HG03159 (cell line): ENCODE measurements at regions not wholly inside any gene's neighbourhood (a gene's known extent, or its start where the extent isn't known, plus 50 kb on each side); places are given as distances from the start of the nearest gene placed in this dataset.
"Not testable (repeated sequence)": the region's sequence is repeated elsewhere in the genome, so short reads cannot be mapped to it uniquely, and the experiment has no call there.

ENCODE experiments used
- ATAC-seq: cut with Tn5 transposase; IDR thresholded peaks from one replicate; pipeline ENCODE4 v1.9.1; 2021; ENCODE audit warnings: mild to moderate bottlenecking, moderate library complexity; ENCODE audit not compliant: unreplicated experiment

- no peak for ATAC-seq
These were observed 248.9 kb downstream of the OSR1 start for GRCh38 chr2:19109518-19109917.

GRCh38 chr2:19106376-19106775 lies 252.0 kb downstream of the OSR1 start:
- ATAC-seq = no peak

GRCh38 chr2:19104503-19104902 lies 253.9 kb downstream of the OSR1 start:
- ATAC-seq = no peak

DNA sequence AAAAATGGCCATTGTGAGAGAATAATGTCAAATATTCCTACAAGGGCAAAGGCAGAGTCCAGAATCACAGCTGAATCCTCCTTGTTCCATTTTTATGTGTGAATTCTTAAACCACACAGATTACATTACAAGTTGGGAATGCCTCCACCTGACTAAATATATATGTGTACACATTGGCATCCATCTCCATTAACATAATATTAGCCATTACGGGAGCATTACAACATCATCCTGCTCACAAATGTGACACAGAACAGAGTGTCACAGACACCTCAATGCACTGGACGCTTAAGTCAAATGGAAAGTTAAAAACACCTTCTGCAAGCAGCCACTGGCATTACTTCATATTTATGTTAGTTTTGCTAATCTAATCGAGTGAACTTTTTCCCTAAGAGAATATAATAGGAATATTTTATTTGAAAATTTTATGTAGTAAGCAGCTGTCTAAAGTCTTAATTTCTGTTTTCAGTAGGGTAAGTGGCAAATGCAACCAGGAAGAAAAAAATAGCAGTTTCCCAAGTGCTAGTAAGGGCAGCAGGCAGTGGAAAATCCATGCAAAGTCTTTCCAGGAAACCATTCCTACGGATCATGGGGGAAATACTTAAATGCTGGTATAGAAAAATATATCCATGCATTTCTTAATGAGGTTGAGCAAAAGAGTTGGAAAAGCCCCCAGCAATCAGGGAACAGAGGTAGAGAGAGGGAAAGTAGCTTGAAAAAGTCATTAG lies 255.6 kb downstream of the OSR1 start:
- no peak for ATAC-seq

DNA sequence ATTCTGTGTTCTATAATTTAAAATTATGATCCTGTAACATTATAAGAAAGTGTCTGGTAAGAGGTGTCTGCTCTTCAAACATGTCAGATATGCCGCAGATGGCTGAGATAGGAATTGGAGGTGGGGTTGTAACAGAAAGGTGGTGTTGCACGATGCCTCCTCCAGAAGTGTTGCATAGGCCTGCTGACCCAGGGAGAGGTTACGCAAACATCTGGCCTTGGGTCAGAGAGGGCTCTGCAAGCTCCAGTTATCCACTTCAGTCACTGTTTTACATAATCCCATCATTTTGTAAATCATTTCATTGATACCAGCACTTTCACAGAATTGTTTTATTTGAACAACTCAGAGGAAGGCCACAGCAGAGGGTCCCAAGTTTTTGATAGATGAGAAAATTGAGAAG lies 256.5 kb downstream of the OSR1 start:
- ATAC-seq = no peak

- no peak for ATAC-seq
These were observed 257.9 kb downstream of the OSR1 start for GRCh38 chr2:19100570-19100969.

DNA sequence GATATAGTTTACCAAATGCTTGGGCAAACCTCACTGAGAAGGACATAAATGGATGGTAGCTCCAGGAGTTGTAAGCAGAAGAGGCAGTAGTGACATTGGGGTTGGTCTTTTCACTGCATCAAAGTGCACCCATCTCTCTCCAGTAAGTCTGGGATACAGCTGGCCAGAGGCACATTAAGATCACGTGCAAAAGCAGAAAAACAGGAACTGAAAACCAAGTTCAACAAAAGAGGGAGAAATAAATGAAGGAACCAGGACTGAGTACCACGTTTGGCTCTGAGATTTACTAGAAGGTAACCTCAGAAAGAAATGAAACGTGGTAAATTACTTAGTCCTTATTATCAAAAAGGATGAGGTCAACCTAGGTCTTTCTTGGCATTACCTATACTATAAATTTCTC lies 259.2 kb downstream of the OSR1 start:
- no peak for ATAC-seq

DNA sequence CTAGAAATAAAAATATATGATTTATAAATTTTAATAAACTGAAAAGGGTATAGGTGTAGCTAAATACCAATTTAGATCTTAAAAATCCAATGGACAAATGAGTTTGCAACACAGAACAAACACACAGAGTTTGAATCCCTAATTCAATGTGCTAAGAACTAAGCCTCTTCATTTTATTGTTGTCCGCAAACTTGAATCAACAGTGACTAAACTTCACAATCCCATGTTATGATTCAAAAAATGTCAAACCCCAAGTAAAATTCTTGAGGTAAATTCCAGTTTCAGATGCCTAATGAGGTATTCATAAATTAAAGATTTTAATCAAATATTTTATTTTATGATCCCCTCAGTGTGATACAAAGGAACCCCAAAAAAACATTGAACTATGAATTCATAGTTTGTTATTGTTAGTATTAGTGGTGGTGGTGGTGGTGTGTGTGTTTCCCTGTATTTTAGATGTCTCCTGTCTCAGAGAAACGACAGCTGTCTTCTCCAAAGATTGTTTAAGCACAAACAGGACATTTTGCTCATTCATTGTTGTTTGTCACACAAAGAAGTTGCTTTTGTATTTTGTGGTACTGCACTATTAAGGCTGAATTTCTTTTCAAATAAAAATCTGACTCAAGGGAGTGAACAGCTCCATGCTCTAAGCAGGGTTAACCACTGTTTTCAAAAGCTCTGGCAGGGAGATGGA lies 259.8 kb downstream of the OSR1 start:
- no peak for ATAC-seq

DNA sequence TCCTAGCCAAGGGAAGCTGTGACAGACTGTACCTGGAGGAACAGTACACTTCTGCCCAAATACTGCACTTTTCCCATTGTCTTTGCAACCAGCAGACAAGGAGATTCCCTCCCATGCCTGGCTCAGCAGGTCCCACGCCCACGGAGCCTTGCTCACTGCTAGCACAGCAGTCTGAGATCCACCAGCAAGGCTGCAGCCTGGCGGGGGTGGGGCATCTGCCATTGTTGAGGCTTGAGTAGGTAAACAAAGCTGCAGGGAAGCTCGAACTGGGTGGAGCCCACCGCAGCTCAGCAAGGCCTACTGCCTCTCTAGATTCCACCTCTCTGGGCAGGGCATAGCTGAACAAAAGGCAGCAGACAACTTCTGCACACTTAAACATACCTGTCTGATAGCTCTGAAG lies 268.9 kb downstream of the OSR1 start:
- not testable (repeated sequence) for ATAC-seq

DNA sequence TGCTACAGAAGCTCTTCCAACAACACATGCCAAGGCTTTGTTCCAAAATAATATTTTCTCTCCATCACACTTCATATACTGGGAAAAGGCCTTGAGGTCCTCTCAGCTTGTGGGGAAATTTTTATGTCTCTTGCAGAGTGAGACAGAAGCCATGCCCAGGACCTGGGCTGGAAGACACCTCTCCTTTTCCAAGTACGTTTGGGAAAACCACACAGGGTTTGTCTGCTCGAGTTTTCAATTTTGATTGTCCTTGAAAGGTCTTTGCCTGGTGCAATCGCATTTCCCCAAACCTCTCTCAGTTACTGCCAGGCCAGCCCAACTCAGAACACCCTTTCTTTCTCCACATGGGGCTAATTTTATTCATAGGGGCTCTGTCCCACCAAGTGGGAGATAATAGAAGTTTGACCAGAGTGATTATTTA lies 272.2 kb downstream of the OSR1 start:
- ATAC-seq = no peak

GRCh38 chr2:19078709-19079108 lies 279.7 kb downstream of the OSR1 start:
- ATAC-seq = no peak

- ATAC-seq = no peak
These were observed 284.9 kb downstream of the OSR1 start for GRCh38 chr2:19073522-19073921.

DNA sequence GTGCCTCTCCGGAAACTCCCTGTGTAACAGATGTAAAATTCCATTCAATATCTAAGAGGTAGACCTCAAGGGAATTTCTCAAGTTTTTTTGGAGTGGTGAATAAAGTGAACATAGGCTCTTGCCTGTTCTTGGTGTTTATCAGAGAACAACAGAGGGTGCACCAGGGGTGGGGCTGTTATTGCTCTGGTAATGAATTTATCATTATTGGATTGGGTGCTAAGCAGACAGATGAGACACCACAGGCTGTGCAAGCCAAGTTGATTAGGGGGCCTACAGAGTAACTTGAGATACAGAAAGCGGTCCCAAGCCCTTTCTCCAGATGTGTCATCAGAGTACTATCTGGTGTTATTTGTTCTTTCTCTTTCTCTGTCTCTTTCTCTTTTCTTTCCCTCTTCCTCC lies 286.3 kb downstream of the OSR1 start:
- ATAC-seq = no peak

DNA sequence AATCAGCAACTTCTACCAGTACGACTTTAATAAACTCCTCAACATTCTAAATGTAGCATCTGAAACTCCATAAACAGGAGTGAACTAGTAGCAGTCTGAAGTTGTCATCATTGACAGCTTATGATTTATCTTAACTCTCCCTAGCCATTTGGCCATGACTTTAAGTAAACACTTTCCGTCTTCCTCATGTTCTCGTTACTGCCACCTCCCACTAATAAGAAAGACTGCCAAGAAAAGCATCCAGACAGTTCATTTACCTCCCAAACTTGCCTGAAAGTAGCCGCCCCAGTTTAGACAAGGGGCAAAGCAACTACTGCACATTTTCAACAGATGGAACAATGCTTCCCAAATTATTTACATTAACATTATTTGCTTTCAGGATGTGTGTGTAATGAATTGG lies 287.5 kb downstream of the OSR1 start:
- no peak for ATAC-seq

GRCh38 chr2:19068206-19068605 lies 290.2 kb downstream of the OSR1 start:
- ATAC-seq = no peak

GRCh38 chr2:19062370-19062769 lies 296.1 kb downstream of the OSR1 start:
- no peak for ATAC-seq

- no peak for ATAC-seq
These were observed 299.3 kb downstream of the OSR1 start for GRCh38 chr2:19059076-19059475.

DNA sequence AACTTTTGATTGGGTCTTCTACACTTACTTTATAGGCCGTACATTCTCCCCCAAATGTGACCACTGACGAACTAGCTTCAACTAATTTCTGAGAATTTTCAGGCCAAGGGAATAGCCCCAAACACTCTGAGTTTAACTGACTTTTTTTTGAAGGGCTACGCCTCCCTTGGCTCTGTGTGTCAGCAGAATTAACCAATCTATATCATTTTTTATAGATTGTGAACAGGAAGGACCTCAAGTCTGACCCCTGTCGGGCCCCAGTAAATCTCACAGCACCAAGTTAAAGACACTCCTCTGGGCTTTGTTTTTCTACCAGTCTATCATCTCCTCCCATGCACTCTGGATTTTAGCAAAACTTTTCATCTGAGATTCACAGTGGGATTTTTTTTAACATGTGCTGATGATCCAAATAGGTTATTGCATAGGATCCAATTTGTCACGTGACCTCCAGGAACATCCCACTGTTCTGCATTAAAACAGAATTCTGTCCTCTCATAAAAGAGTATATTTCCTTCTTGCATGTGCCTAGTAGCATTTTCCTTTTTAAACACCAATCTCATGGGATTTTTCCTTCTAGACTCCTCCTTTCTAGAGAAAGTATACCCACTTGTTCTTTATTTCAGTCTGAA lies 307.1 kb downstream of the OSR1 start:
- ATAC-seq = no peak

GRCh38 chr2:19050354-19050753 lies 308.1 kb downstream of the OSR1 start:
- ATAC-seq = no peak

DNA sequence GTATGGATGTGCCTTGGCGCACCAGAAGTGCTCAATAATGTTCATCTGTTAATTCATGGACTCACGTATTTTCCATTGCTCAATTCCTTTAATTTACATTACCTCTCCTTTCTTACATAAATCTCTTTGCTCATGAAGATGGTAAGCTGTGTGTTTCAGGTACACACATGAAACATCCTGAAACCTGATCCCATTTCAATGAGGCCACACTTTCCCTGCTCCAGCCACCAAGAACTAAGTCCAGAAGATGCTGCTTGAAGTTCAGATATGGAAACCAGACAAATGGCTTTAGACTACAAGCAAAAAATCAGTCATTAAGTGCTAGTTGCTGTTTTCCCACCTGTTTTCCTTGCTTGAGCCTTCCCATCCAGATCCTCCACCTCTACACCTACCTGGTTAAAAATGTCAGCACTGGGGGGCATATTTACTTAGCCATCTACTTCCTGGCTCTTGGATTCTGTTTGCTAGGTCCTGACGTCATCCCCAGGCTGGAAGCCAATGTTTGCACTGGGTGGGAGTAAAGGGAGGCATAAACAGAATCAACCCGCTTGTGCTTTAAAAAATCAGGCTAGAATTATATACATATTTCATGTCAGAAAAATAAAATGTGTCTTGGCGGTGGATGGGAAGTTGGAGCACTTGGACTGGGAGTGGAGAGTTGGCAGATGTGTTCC lies 309.7 kb downstream of the OSR1 start:
- no peak for ATAC-seq

DNA sequence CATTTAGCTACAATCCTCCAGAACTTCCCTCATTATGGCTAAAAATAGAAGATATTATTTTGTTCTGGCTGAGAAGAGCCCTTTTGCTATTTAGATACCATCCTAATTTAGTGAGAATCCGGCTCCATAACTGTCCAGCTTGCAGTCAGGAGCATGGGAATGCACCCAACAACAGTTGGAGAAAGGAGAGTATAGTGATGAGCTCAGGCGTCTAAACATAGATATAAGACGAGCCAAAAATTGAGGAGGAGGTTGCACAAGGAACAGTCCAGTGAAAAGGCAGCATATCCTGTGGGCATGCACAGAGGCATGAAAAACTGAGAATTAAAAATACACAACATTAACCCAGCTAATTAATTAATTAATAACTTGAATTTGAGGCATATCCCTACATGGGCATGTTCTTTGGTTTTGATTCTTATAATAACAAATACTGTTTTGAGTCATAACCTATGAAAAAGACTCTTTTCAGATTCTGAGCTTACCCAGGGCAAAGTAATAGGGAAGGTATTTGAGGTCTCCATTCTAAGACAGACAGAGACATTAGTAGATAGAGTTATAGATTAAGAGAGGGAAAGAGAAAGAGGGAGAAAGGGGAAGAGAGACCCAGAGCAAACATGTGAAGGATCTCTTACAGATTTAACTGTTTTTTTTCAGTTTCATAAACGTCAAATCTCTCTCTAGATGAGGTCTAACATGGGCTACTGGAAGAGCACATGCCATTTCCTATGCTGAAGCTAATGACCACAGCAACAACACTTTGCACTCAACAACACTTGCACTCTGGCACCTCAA lies 311.2 kb downstream of the OSR1 start:
- ATAC-seq = peak; percentile 92
